HCT116 (cell line): ENCODE measurements at regions not wholly inside any gene's neighbourhood (a gene's known extent, or its start where the extent isn't known, plus 50 kb on each side); places are given as distances from the start of the nearest gene placed in this dataset.

Source experiments
- ATAC-seq: fragments of 200-7000 bp; cut with Tn5 transposase; 2 replicates; pipeline ENCODE4 v1.9.1; 2020; ENCODE audit warnings: mild to moderate bottlenecking, moderate library complexity
- BruUV-seq: library from RNA; stranded (reverse); fragments of 400-500 nt; replicated peaks from 2 replicates; lab custom pipeline; 2021; lab: Mats Ljungman, UMichigan
- CTCF ChIA-PET: fragments of 300-600 bp; sonication (Branson Sonifier 250); formaldehyde crosslinking; loops from one replicate; lab custom pipeline; 2021; ENCODE audit warnings: antibody characterized with exemption; lab: Charles Lee
- POLR2A ChIA-PET: fragments of 300-600, 350-600 bp; sonication (Branson Sonifier 250); formaldehyde crosslinking; loops from one replicate; lab custom pipeline; 2021; ENCODE audit warnings: antibody characterized with exemption; lab: Charles Lee
- RAD21 ChIA-PET, 2 experiments: fragments of 300-600 bp; sonication (Branson Sonifier 250); formaldehyde crosslinking; loops; one replicate each; lab custom pipeline; 2023; ENCODE audit warnings: low total read pairs in 2 of 2; ENCODE audit not compliant: uncharacterized antibody in 2 of 2, unreplicated experiment in 2 of 2, low non-redundant PET in 1 of 2; lab: Charles Lee
- DNase-seq: peaks from one replicate; pipeline ENCODE4 v3.0.0-alpha.2; 2010; ENCODE audit warnings: low read depth, low spot score
- H2AFZ ChIP-seq: fragments of 200-600 bp; shearing (Covaris generic), sonication (generic); 2 replicates; pipeline ENCODE4 v1.6.1; 2017; ENCODE audit warnings: low read depth, mixed run types, mixed read lengths, antibody characterized with exemption, low read length; ENCODE audit not compliant: poor library complexity, severe bottlenecking
- H3K27ac ChIP-seq: 2 replicates; pipeline ENCODE4 v1.5.1; 2012; ENCODE audit warnings: low read depth, low read length
- H3K27me3 ChIP-seq: fragments of 200-600 bp; sonication (generic); 2 replicates; pipeline ENCODE4 v1.6.1; 2016; ENCODE audit warnings: mixed run types, low read length, mixed read lengths; ENCODE audit not compliant: insufficient read depth
- H3K36me3 ChIP-seq, 2 experiments: fragments of 200-500 bp in 1 of 2; fragments of 200-600 bp in 1 of 2; sonication (Bioruptor generic) in 1 of 2; sonication (generic) in 1 of 2; 2 replicates each; pipeline versions ENCODE4 v1.5.1 to v1.6.1; 2014 to 2016; ENCODE audit warnings: low read length in 2 of 2, inconsistent platforms in 1 of 2, mixed read lengths in 1 of 2, mixed run types in 1 of 2; ENCODE audit not compliant: insufficient read depth in 2 of 2, control insufficient read depth in 1 of 2
- H3K4me1 ChIP-seq, 2 experiments: fragments of 200-600 bp in 1 of 2; sonication (generic) in 1 of 2; 2 replicates each; pipeline versions ENCODE4 v1.5.1 to v1.6.1; 2012 to 2017; ENCODE audit warnings: low read length in 2 of 2, inconsistent platforms in 1 of 2, mild to moderate bottlenecking in 1 of 2, mixed read lengths in 1 of 2, mixed run types in 1 of 2, moderate library complexity in 1 of 2; ENCODE audit not compliant: insufficient read depth in 2 of 2, control insufficient read depth in 1 of 2
- H3K4me2 ChIP-seq: fragments of 200-600 bp; sonication (generic); 2 replicates; pipeline ENCODE4 v1.6.1; 2017; ENCODE audit warnings: mixed run types, low read length, mixed read lengths
- H3K4me3 ChIP-seq, 2 experiments: fragments of 200-600 bp in 1 of 2; sonication (generic) in 1 of 2; replicated peaks in 1 of 2; 2 replicates each; pipeline ENCODE4 v1.5.1; 2011 to 2016; ENCODE audit warnings: low read length in 2 of 2, control low read depth in 1 of 2, low read depth in 1 of 2, mild to moderate bottlenecking in 1 of 2, mixed read lengths in 1 of 2, mixed run types in 1 of 2
- H3K79me2 ChIP-seq: fragments of 200-600 bp; sonication (generic); 2 replicates; pipeline ENCODE4 v1.6.1; 2017; ENCODE audit warnings: mild to moderate bottlenecking, mixed run types, low read length, moderate library complexity, mixed read lengths; ENCODE audit not compliant: insufficient read depth
- H3K9ac ChIP-seq: fragments of 200-600 bp; sonication (generic); 2 replicates; pipeline ENCODE4 v1.6.1; 2016; ENCODE audit warnings: low read length, mixed read lengths
- H3K9me2 ChIP-seq: fragments of 200-600 bp; sonication (generic), shearing (Covaris generic); 2 replicates; pipeline ENCODE4 v1.6.1; 2017; ENCODE audit warnings: mixed run types, mild to moderate bottlenecking, moderate library complexity; ENCODE audit not compliant: insufficient read depth
- H3K9me3 ChIP-seq, 2 experiments: fragments of 200-500 bp in 1 of 2; fragments of 200-600 bp in 1 of 2; sonication (Bioruptor generic) in 1 of 2; sonication (generic) in 1 of 2; 2 replicates each; pipeline ENCODE4 v1.6.1; 2014 to 2017; ENCODE audit warnings: low read length in 2 of 2, mixed read lengths in 2 of 2, inconsistent platforms in 1 of 2, low read depth in 1 of 2, mild to moderate bottlenecking in 1 of 2, mixed run types in 1 of 2, moderate library complexity in 1 of 2; ENCODE audit not compliant: control insufficient read depth in 1 of 2, insufficient read depth in 1 of 2
- H4K20me1 ChIP-seq: fragments of 200-600 bp; sonication (generic), shearing (Covaris generic); 2 replicates; pipeline ENCODE4 v1.6.1; 2017; ENCODE audit warnings: mixed run types, mild to moderate bottlenecking, moderate library complexity; ENCODE audit not compliant: insufficient read depth
- EZH2phosphoT487 ChIP-seq: fragments of 200-600 bp; IDR thresholded peaks from 2 replicates; pipeline ENCODE4 v1.6.1; 2018; ENCODE audit warnings: antibody characterized with exemption, borderline replicate concordance
- JUND ChIP-seq: IDR thresholded peaks from 2 replicates; pipeline ENCODE4 v1.6.1; 2012
- POLR2AphosphoS5 ChIP-seq: IDR thresholded peaks from 2 replicates; pipeline ENCODE4 v1.6.1; 2011; ENCODE audit warnings: mild to moderate bottlenecking, low read depth, low read length, moderate library complexity
- REST ChIP-seq: IDR thresholded peaks from 2 replicates; pipeline ENCODE4 v1.6.1; 2012; ENCODE audit warnings: low read depth
- SIN3A ChIP-seq: IDR thresholded peaks from 2 replicates; pipeline ENCODE4 v1.6.1; 2012; ENCODE audit warnings: low read depth
- intact Hi-C: fragments of 100-400 bp; cut with micrococcal nuclease; formaldehyde crosslinking; loops from 2 replicates; pipeline ENCODE4 v1.10.0; 2022

DNA sequence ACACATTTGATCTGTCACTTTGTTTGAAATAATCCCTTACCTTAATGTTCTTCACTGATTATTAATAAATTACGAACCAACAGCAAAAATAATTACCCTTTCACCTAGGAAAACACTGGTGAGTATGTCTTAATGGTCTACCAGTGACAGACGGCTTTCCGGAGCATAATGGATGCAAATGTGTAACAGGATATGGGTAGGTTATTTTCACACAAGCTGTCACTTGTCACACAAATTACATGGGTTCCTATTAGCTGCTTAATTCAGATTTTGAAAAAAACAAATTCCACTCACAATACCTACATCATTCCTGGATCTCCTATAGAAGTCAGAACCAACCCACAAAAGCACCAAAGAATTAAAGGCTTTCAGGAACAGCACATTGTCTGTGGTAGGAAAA, 127.9 kb downstream of the WT1 start:
- H3K79me2 ChIP-seq = no peaks in the 10 kb centered on the region
- DNase-seq (no peak), ATAC-seq (no peak)
- peaks cover 3% of the 10 kb centered on the region in 2 experiments; a peak in 2 of 4 replicates for H3K4me1 ChIP-seq
- H3K4me2 ChIP-seq = no peak overlapping the region
- BruUV-seq = no TSS peak
- no peak for TF ChIP-seq EZH2phosphoT487
- no peak for TF ChIP-seq JUND
- no peak for TF ChIP-seq REST
- no peak for TF ChIP-seq POLR2AphosphoS5
- CTCF ChIA-PET = no interaction called here
- H2AFZ ChIP-seq = no peak overlapping the region
- no peaks in the 10 kb centered on the region for H3K9me3 ChIP-seq
- H3K9me2 ChIP-seq = no peaks in the 10 kb centered on the region
- no peak overlapping the region for H3K4me3 ChIP-seq
- RAD21 ChIA-PET = no interaction called here
- intact Hi-C loops = no loop called here
- H3K27me3 ChIP-seq = no peaks in the 10 kb centered on the region
- H3K9ac ChIP-seq = no peak overlapping the region
- no peak overlapping the region for H3K27ac ChIP-seq
- H4K20me1 ChIP-seq = no peaks in the 10 kb centered on the region
- POLR2A ChIA-PET = no interaction called here
- H3K36me3 ChIP-seq = no peaks in the 10 kb centered on the region

DNA sequence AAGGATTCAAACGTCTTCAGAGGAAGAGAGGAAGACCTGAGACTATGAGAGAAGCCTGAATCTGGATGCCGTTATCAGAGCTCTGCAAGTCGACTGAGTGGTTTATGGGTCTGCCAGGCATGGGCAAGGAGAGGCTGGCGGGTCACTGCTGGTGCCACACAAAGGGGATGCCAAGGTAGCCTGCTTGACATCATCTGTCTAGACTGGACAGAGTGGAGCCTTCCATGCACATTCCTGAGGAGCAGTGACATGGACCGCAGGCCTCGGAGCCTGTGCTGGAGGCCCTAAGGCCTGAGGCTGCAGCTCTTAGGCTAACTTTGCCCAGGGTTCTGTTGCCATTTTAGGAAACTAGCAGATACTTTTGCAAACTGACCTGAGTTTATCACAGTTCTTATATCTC, 127.4 kb downstream of the WT1 start:
- no peaks in the 10 kb centered on the region for H3K9me3 ChIP-seq
- intact Hi-C loops = no loop called here
- DNase-seq (no peak), ATAC-seq (no peak)
- BruUV-seq = no TSS peak
- ChIA-PET RAD21 (no interaction called here), CTCF (interaction anchor here (1.2 kb wide), 1 partner anchor 15 kb away, joined by 3 read pairs; no protein-coding TSS in a partner anchor), POLR2A (no interaction called here)
- TF ChIP-seq SIN3A = no peak
- H3K27me3 ChIP-seq = no peaks in the 10 kb centered on the region
- no peak overlapping the region for H3K9ac ChIP-seq
- no peaks in the 10 kb centered on the region for H3K79me2 ChIP-seq
- H3K27ac ChIP-seq = no peak overlapping the region
- H4K20me1 ChIP-seq = no peaks in the 10 kb centered on the region
- no peak overlapping the region for H3K4me2 ChIP-seq
- no peak overlapping the region for H2AFZ ChIP-seq
- H3K4me3 ChIP-seq = no peak overlapping the region
- peaks cover 6 to 7% of the 10 kb centered on the region in 2 experiments; a peak in 2 of 4 replicates for H3K4me1 ChIP-seq
- no peaks in the 10 kb centered on the region for H3K9me2 ChIP-seq
- H3K36me3 ChIP-seq = no peaks in the 10 kb centered on the region
